ENCODE measurements at regions not wholly inside any gene's neighbourhood (a gene's known extent, or its start where the extent isn't known, plus 50 kb on each side); places are given as distances from the start of the nearest gene placed in this dataset.
A peak's percentile ranks its signal among the peaks of the same experiment; 100 is the strongest.

DNA sequence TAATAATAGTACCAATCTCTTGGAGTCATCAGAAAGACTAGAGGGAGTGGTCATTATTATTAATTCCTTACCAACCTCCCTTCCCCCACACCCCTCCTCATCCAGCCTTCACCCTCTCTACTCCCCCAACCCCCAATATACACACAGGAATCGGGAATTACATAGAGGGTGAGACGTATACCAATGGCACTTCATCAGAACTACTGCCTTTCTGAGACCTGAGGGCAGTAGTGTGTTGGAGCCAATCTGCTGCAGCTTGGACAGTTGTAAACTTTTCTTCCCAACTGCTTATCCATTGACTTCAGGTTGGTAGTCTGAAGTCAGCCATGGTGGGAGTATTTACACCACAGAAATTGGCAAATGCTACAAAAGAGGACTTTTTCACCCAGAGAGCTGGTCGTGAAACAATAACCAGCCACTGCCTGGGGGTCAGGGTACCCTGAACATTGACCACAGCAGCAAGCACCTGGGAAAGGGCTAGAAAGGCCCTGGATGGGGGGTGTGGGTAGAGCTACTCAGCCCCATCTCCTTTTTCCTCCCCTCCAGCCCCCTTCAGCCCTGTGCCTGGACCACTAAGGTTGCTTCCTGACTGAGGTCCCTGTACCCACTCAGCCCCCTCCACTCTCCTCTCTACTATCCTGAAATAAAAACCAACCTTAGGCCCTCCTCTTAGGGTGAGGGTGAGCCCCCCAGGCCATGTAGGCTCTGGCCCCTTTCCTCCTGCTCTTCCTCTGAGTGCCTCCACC lies 161.5 kb downstream of the MRPL14 start:
- DNase-seq = no peak

DNA sequence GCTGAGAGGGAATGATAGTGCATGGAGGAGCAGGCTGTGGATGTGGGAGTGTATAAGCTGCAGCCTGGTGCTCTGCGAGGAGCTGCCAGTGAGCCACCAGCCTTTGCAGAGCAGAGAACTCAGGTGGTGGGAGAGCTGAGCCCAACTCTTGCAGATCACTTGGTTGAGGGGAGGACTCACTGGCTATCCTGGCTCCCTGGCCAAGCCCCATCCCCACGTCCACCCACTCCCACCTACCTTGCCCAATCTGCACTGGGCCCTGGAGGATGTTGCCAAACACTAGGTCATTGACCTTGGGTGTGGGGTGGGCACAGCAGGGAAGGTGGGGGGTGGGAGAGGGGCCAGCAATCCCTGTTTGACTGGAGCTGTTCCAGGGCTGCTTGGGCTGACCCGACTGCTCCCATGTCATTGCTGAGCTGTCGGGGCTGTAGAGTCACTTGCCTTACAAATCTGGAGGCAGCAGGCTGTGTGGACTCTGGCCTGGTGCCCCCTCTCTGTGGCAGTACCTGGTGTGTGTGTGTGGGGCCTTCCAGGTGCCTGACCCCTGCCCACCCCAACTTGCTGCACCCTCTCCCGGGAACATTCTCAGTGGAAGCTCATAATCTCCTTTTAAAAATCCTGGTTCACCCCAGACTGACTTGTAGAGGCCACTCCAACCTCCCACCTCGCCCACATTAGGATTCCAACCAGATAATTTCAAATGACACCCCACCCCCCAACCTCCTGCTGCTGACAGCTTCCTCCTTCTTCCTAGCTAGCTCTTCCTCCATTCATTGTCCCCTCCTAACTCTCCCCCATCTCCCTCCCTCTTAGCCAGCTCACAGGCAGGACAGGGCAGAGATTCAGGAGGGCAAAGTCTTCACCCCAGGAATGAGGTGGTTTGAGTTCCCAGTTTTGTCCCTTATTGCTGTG lies 162.3 kb downstream of the MRPL14 start:
- peak; percentile 20 for DNase-seq

DNA sequence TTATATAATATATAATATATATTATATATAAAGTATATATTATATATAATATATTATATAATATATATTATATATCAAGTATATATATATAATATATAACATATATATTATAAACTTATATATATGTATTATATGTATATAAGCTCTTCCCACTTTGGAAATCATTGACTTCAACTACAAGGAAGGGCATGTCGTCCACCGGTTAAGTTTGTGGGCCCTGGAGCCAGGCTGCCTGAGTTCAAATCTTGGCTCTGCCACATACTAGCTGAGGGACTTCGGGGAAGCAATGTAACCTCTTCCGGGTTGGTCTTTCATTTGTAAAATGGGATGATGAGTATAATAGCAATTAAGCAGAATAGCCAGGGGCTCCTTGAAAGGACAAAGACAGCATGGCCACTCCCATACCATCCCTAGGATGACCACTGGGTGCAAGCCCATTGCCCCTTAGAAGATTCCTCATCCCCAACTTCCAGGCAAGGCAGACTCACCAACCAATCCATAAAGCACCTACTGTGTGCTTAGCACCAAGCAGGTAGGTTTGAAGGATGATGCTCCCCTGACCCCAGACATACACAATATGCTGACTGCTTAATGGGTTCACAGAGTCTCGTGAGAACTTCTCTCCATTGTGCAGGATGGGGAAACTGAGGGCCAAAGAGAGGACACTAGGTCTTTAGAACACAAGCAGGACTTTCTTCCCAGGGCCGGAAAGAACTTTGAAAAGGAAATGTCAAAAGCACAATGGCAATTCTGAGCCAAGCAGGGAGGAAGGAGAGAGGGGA lies 163.2 kb downstream of the MRPL14 start:
- DNase-seq = peak; percentile 34

DNA sequence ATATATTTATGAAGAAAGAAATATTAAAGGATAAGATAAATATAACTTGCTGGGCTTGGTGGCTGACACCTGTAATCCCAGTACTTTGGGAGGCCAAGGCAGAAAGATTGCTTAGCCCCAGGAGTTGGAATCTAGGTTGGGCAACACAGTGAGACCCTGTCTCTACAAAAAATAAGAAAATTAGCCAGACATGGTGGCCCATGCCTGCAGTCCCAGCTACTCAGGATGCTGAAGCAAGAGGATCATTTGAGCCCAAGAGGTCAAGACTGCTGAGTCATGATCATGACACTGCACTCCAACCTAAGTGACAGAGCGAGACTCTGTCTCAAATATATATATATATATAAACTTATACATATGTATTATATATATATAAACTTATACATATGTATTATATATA lies 164.0 kb downstream of the MRPL14 start:
- peak; percentile 29 for DNase-seq

DNA sequence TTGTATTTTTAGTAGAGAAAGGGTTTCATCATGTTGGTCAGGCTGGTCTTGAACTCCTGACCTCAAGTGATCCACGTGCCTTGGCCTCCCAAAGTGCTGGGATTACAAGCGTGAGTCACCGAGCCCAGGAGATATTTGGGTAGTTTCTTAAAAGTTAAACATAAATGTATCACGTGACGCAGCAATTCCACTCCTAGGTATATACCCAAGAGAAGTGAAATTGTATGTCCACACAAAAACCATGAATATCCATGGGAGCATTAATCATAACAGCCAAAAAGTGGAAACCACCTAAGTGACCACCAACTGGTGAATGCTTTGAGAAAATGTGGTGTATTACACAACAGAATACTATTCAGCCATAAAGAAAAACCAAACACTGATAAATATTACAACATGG lies 164.8 kb downstream of the MRPL14 start:
- no peak for DNase-seq

GRCh38 chr6:43957273-43957672 lies 170.0 kb downstream of the MRPL14 start:
- no peak for DNase-seq

DNA sequence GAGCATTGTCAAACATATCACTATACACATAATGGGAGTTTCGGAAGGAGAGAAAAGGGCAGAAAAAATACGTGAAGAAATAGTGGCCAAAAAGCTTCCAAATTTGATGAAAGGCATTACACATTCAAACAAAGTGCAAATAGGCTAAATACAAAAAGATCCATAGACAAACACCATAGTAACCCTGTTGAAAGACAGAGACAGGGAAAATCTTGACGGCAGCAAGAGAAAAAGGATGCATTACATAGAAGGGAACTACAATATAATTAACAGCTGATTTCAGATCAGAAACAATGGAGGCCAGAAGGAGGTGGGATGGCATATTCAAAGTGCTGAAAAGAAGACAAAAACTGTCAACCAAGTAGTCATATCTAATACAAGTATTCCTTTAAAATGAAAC lies 170.8 kb downstream of the MRPL14 start:
- no peak for DNase-seq

GRCh38 chr6:43954311-43955131 lies 172.7 kb downstream of the MRPL14 start:
- no peak for DNase-seq

DNA sequence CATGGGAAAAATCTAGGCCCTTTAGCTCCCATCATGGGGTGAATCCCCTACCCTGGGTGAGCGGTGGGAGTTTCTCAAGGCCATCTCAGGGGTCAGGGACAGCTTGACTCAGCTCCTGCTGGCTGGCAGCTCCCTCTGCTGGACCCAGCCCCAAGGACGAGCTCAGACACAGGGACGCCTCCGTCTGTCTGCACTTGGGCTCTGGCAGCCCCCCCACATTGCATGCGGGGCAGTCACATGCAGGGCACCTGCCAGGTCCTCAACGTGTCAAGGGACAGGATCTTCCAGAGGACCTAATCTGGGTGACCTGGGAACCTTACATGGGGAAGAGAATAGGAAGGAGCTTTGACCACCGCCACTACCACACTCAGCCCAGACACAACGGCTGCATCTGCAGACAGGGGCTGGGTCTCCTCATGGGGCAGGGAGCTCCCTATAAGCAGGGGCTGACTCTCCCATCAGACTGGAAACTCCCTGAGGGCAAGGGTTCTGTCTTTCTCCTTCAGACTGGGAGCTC lies 173.4 kb downstream of the MRPL14 start:
- DNase-seq = no peak

DNA sequence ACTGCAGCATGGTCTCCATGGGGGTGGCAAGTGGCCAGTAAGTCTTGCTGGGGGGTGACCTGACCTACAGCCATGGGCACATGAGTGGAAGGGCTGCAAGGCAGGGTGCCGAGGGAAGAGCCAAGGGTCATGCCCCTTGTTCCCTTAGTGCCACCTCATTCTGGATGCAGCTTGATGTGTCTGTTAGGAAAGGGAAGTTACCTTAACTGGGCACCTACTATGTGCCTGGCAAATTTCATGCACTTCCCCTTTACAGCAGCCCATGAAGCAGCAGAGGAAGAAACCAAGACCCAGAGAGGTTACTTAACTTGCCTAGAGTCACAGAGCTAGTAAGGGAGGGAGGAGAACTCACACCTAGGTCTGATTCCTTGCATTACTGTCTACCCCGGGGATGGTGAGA lies 174.0 kb downstream of the MRPL14 start:
- DNase-seq = no peak

DNA sequence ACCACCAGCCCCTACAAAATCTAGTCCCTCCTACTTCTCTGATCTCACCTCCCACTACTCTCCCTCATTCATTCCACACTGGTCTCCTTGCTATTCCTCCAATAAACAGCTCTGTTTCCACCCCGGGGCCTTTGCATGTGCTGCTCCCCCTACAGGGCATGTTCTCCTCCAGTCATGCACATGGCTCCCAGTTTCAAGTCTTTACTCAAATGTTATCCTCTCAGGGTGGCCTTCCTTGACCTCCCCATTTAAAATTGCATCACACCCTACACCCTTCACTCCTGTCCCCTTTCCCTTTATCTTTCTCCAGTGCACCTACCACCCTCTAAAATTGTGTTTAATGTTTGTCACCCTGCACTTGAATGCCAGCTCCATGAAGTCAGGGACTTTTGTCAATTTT lies 174.5 kb downstream of the MRPL14 start:
- peak; percentile 32 for DNase-seq

DNA sequence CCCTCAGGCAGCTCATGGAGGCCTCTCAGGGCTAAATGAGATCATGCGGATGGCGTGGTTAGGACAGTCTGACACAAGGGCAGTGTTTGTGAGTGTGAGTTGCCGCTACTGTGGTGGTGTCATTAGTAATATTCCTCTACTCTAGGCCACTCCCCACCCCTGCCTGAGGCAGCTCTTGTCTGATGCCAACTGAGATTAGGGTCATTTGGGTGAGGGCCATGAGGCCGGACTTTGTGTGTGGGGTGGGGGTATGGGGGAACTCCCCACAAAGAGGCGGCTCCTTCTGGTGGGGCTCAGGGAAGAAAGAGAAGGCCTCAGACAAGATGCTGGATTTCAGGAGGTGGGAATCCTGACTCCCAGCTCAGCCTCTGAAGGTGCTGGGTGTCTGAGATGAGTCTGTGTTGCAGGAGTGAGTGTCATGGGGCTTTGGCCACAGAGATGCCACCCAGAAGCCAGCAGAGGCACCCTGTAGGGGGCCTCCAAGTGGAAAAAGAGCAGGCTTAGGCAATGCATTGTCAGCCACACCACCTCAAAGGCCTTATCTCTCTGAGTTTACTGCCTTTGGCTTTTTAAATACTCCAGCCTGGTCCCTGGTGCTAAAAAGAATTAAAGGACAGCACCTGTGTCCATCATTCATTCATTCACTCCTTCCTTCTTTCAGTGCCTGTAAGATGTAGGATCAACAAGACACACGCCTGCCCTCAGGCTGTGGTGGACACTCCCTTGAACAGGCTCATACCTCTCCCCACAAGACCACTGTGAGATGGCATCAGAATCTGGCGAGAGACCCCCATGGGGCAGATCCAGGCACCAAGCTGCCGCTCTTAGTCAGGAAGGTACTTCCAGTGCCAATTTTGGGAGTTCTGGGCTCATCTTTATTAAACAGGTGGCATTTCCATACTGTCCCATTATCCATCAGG lies 175.2 kb downstream of the MRPL14 start:
- no peak for DNase-seq

DNA sequence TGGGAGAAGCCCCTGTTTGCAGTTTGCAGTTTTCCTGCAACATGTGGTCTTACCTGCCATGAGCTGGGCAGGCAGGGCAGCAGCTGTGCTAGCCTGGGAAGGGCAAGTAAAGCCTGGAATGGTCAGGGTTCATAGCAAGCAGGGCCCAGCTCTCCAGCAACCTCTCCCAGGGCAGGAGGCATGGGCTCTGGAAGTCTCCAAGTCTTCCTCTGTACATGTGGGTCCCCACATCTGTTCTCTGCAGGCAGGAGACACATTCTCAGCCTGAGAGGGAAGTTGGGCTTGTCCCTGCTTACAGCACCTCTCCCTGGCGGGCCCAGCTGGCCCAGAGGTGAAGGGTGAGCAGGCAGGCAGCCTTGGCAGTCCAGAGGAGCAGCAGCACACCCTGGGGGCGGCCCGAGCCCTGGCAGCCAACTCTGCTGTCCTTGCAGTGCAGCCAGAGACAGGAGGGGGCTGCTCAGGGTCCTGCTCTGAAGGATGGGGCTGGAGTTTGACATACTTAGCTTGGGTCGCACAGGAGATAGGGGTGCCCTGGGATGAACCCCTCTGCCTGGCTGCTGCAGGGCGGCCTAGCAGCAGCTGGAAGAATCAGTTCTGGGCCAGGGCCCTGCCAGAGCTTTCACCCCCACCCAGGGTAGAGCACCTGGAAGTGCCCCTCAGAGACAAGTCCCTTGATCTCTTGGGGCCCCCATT lies 176.0 kb downstream of the MRPL14 start:
- DNase-seq = peak; percentile 52

DNA sequence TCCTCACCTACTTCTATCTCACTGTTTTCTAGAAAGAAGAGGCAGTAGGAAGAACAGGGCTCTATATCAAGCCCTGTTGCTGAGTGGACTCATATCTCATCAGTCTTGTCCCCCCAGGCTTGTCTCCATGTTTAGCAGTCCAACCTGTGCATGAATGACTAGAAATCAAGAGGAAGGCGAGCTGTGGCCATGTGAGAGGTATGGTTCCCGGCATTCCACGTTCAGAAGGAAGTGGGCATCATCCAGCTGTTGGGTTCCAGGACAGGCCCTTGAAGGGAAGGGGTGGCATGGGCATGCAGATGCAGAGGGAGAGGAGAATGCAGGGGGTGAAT lies 176.6 kb downstream of the MRPL14 start:
- DNase-seq = no peak

- DNase-seq = no peak
Measured at GRCh38 chr6:43950051-43950605, 177.1 kb downstream of the MRPL14 start.

- DNase-seq = no peak
Measured at GRCh38 chr6:43949551-43949991, 177.7 kb downstream of the MRPL14 start.

DNA sequence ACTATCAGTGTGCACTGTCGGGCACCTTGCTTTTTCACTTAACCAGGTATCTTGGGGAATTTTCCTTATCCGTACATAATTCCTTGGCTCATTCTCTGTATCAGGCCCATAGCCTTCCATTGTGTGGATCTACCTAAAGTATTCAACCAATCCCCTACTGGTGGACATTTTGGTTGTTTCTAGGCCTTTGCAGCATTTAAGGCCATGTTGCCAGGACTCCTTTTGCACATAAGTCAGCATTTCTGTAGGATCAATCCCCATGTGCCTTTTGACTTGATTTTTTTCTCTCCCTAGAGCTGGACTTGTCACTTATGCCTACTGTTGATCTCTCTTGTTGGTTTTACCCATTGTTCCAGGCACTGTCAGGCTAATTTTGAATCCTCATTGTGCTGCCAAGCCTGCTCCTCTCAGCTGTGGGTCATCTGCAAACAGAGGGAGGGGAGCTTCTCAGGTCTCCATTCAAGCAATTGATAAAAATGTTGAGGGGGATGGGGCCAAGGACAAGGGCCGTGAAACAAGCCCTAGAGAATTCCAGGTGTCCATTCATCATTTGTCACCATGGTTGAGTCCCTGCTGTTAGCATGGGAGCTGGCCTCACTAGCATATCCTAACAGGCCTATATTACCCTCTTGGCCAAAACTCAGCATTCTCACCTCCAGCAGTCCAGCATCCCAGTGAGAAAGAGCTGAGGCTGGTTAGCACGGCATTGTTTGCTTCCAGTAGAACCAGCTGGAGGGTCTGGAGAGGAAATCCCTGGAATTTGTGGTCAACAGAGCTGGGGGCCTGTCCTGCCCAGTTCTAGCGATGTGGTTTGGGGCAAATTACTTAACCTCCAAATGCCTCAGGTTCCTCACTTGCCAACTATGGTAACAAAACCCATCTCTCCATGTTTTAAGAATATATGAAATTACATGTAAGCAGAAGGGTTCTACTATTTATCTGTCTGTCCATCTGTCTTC lies 178.4 kb downstream of the MRPL14 start:
- peak; percentile 34 for DNase-seq

DNA sequence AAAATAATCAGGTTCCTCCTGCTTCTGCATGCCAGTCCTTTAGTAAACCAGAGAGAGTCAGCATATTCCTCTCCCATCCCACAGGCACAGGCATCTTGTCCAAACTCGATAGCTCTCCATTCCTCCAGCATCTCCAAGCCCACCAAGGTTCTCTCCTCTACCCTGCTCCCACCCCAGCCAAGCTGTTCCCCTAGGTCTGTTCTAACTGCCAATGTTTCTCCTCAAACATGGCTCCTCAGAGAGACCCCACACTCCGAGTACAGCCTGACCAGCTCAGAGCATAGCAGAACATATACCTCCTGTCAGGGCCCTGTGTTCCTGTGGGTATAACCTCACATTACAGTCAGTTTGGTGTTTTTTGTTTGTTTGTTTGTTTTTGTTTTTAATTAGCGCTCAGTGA lies 177.8 kb downstream of the VEGFA start:
- no peak for DNase-seq
